Heart left ventricle (tissue), 16 donors: ENCODE measurements at regions not wholly inside any gene's neighbourhood (a gene's known extent, or its start where the extent isn't known, plus 50 kb on each side); places are given as distances from the start of the nearest gene placed in this dataset.
"Not testable (repeated sequence)": the region's sequence is repeated elsewhere in the genome, so short reads cannot be mapped to it uniquely, and the experiment has no call there.

ENCODE experiments used
- ATAC-seq, 4 donors: fragments of 200-7000 bp; cut with Tn5 transposase; one replicate each; pipeline ENCODE4 v1.9.1; 2020 to 2022; ENCODE audit warnings: moderate library complexity in 4 of 4, mild to moderate bottlenecking in 3 of 4, moderate number of reproducible peaks in 1 of 4
- DNase-seq, 5 donors: peaks; one replicate each; pipeline ENCODE4 v3.0.0-alpha.2; 2020
- H3K27ac ChIP-seq, 12 donors: fragments of 200-600 bp; sonication (generic) in 4 of 12; one replicate each; pipeline versions ENCODE4 v1.5.0 to v1.8.0; 2016 to 2022; ENCODE audit warnings: mild to moderate bottlenecking in 2 of 12
- H3K27me3 ChIP-seq, 9 donors: fragments of 200-600 bp; sonication (generic) in 2 of 9; one replicate each; pipeline versions ENCODE4 v1.5.1 to v1.8.0; 2016 to 2022; ENCODE audit warnings: mild to moderate bottlenecking in 3 of 9
- H3K36me3 ChIP-seq, 9 donors: fragments of 200-600 bp; sonication (generic) in 2 of 9; one replicate each; pipeline versions ENCODE4 v1.5.0 to v1.8.0; 2018 to 2022; ENCODE audit warnings: mild to moderate bottlenecking in 2 of 9
- H3K4me1 ChIP-seq, 12 donors: fragments of 200-600 bp; sonication (generic) in 4 of 12; one replicate each; pipeline versions ENCODE4 v1.5.0 to v1.8.0; 2016 to 2022; ENCODE audit warnings: mild to moderate bottlenecking in 3 of 12
- H3K4me3 ChIP-seq, 12 donors: fragments of 200-600 bp; sonication (generic) in 4 of 12; one replicate each; pipeline versions ENCODE4 v1.5.0 to v1.8.0; 2017 to 2022; ENCODE audit warnings: mild to moderate bottlenecking in 9 of 12, moderate library complexity in 4 of 12
- H3K9me3 ChIP-seq, 12 donors: fragments of 200-600 bp; sonication (generic) in 4 of 12; one replicate each; pipeline versions ENCODE4 v1.5.0 to v1.8.0; 2016 to 2022; ENCODE audit warnings: mild to moderate bottlenecking in 1 of 12
- POLR2A ChIP-seq, 2 donors: fragments of 450-650 bp; IDR thresholded peaks; one replicate each; pipeline ENCODE4 v1.6.1; 2017; ENCODE audit warnings: antibody characterized with exemption in 2 of 2, mild to moderate bottlenecking in 2 of 2, moderate library complexity in 2 of 2
- WGBS, 4 donors: extraction: QIAGEN DNeasy Blood & Tissue Kit in 2 of 4; methylation state at CpG; one replicate each; pipeline versions ENCODE4 v1.1.5 to v1.1.7; 2013 to 2018; 5-methylcytosine and 5-hydroxymethylcytosine counted together
- intact Hi-C, 10 donors: fragments of 100-400 bp; cut with DNase I; formaldehyde crosslinking; loops; one replicate each; pipeline versions ENCODE4 v1.11.1 to v1.14.2; 2022
- TF ChIP-seq, protein P1 (sequence below), 12 donors: fragments of 200-600 bp; sonication (generic) in 4 of 12; IDR thresholded peaks; one replicate each; pipeline versions ENCODE4 v1.5.0 to v1.8.0; 2018 to 2022; ENCODE audit warnings: antibody characterized with exemption in 12 of 12, mild to moderate bottlenecking in 5 of 12
- donor health status: ischemic (EF 13 %, LVEDD 7.1; RV severe dilation, severe dysfunction).
- donor health status: healthy with polysubstance abuse.
- donor health status: DM: no; HTN: yes; CAD: no.
- donor health status: DM: no; HTN: no; CAD: no.
- donor health status: ischemic (EF 25% LVEDD 6.9; RV normal size, moderate dysfunction).
- donor health status: ischemic (EF 25% LVEDD 5.7; RV mildly dilated, moderate dysfunction).
- donor health status: healthy.
- donor health status: DM: yes; HTN: yes; CAD: no.
- donor health status: ischemic (EF 35%, LVEDD 5.7; RV mildly dilated, moderate dysfunction).
- donor health status: nonischemic (EF 11% LVEDD 7.7; RV severe dilation, severe dysfunction).
- donor health status: DM: yes; HTN: yes; CAD: no.
- donor health status: PGD.
- donor health status: ischemic (EF 29% LVEDD 5.4; RV normal size, mild dysfunction).
- donor health status: nonischemic (EF 23%, LVEDD 6.1; RV moderate dilation, normal function).

DNA sequence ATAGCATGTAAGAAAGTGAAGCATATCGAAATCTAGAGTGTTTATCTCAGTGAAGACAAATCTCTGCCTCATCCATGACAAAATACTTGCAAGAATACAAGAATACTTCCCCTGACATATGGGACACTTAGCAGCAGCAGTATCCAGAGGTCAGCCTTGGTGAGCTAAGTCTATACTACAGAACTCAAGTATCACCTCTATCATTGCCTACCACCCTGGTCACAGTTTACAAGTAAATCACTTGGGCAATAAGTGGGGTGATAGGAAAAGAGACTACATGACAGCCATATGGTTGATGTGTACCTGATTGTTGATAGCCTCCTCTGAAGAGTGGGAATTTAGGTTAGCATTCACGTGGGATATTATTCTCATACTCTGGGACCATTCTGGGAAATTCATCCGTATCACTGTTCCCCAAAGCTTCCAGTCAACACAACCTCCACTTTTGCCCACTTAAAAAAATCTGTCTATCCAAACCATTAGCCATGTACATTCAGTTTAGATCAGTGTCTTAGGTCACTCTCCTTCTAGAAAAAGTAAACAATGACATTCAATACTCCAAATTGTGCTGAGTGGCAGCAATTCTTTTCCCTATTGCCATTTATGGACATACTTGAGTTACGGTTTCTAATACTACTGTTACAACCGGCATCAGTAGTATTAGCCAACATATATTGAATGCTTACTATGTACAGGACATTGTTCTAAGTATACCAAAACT is 118.2 kb upstream of the PRSS16 start:
- Histone ChIP-seq H3K9me3 (no peaks in the 10 kb centered on the region), H3K27ac (no peak overlapping the region), H3K4me1 (peaks cover 0 to 31% (median 13%) of the 10 kb centered on the region in 12 donors), H3K27me3 (no peaks in the 10 kb centered on the region), H3K36me3 (no peaks in the 10 kb centered on the region), H3K4me3 (no peak overlapping the region)
- intact Hi-C loops: loop anchor here in 1 of 10 donors (10.0 kb wide), 1 partner anchor 766 kb away; a partner anchor contains a TSS
- WGBS, 4 donors: 93 to 94% (median 93%) methylated on average over 5 of the region's 5 CpGs
- no peak for ATAC-seq
- TF ChIP-seq POLR2A (IDR thresholded peaks at IDR 0.05): no peak
- TF ChIP-seq, protein P1, sequence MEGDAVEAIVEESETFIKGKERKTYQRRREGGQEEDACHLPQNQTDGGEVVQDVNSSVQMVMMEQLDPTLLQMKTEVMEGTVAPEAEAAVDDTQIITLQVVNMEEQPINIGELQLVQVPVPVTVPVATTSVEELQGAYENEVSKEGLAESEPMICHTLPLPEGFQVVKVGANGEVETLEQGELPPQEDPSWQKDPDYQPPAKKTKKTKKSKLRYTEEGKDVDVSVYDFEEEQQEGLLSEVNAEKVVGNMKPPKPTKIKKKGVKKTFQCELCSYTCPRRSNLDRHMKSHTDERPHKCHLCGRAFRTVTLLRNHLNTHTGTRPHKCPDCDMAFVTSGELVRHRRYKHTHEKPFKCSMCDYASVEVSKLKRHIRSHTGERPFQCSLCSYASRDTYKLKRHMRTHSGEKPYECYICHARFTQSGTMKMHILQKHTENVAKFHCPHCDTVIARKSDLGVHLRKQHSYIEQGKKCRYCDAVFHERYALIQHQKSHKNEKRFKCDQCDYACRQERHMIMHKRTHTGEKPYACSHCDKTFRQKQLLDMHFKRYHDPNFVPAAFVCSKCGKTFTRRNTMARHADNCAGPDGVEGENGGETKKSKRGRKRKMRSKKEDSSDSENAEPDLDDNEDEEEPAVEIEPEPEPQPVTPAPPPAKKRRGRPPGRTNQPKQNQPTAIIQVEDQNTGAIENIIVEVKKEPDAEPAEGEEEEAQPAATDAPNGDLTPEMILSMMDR (IDR thresholded peaks at IDR 0.05): no peak
- DNase-seq: no peak

DNA sequence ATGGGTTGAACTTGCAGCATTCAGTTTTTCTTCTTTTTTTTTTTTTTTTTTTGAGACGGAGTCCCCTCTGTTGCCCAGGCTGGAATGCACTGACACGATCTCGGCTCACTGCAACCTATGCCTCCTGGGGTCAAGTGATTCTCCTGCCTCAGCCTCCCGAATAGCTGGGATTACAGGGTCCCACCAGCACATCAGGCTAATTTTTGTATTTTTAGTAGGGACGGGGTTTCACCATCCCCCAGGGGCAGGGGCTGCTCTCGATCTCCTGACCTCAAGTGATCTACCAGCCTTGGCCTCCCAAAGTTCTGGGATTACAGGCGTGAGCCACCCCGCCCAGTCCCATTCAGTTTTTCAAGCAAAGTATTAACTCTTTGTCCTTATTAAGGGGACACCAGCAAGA is 117.6 kb upstream of the PRSS16 start:
- no peaks in the 10 kb centered on the region for H3K27me3 ChIP-seq
- 91 to 94% (median 93%) methylated on average over 8 of the region's 8 CpGs for WGBS, 4 donors
- peaks cover 0 to 37% (median 13%) of the 10 kb centered on the region in 12 donors for H3K4me1 ChIP-seq
- TF ChIP-seq, protein P1 (IDR thresholded peaks at IDR 0.05): no peak
- TF ChIP-seq POLR2A (IDR thresholded peaks at IDR 0.05): no peak
- intact Hi-C loops: loop anchor here in 6 of 10 donors (5.0 to 10.0 kb wide), 7 partner anchors 347 to 1105 kb away; partner anchors contain the start of gene ABT1 (in 1 of the 6)
- no peak for ATAC-seq
- no peaks in the 10 kb centered on the region for H3K9me3 ChIP-seq
- no peak for DNase-seq
- no peak overlapping the region for H3K27ac ChIP-seq
- H3K36me3 ChIP-seq: no peaks in the 10 kb centered on the region
- H3K4me3 ChIP-seq: no peak overlapping the region

DNA sequence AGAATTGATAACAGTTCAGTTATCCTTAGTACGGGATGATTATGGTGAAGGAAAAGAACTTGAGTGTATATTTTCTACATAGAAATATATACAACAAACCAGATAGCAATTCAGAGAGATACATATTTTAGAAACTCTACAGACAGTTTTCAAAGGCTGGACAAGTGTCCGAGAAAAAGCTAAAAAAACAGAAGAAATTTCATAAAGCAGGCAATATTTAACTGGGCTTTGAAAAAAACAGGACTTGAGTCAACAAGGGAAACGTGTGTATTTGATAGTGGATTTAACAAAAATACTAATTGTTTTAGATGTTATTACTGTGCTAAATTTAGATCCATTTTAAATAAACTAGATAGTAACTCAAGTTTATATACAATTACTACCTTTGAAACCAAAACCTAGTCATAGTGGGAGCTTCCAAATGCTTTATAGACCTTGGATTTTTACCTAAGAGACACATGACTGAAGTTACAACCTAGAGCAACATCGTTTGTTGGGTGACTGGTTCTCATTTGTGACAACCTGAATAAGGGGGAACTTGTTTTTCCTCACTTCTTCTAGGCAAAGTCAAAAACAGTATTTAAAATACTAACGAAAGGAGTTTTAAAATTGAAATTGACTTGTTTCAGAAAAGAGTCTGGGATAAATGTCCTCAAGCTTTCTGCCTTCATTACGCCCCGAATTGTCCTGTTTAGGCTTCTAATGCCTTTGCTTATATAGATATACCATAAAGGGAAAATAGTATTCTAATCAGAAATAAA is 116.7 kb upstream of the PRSS16 start:
- Histone ChIP-seq H3K4me3 (peak overlapping the region in 11 of 12 donors; percentile 25 to 68 (median 60)), H3K36me3 (no peaks in the 10 kb centered on the region), H3K27ac (peak overlapping the region in 10 of 12 donors; percentile 68 to 91 (median 84)), H3K27me3 (no peaks in the 10 kb centered on the region), H3K9me3 (no peaks in the 10 kb centered on the region), H3K4me1 (peaks cover 0 to 38% (median 13%) of the 10 kb centered on the region in 12 donors)
- no peak for TF ChIP-seq POLR2A (IDR thresholded peaks at IDR 0.05)
- TF ChIP-seq, protein P1 (IDR thresholded peaks at IDR 0.05): no peak
- DNase-seq (no peak), ATAC-seq (no peak)
- 50 to 58% (median 53%) methylated on average over 7 of the region's 7 CpGs for WGBS, 4 donors
- intact Hi-C loops: loop anchor here in 6 of 10 donors (5.0 to 10.0 kb wide), 6 partner anchors 346 to 1106 kb away; partner anchors contain the start of gene ABT1 (in 1 of the 6)

DNA sequence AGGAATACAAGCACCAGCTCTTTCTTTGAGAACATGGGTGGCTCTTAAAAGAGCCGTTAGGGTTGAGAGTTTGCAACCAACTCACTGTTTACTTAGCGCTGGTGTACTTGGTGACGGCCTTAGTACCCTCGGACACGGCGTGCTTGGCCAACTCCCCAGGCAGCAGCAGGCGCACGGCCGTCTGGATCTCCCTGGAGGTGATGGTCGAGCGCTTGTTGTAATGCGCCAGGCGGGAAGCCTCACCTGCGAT is 115.3 kb upstream of the PRSS16 start:
- 0 to 1% (median 0%) methylated on average over 11 to 14 of the region's 14 CpGs for WGBS, 4 donors
- not testable (repeated sequence) for H3K9me3 ChIP-seq, H3K27me3 ChIP-seq, H3K36me3 ChIP-seq
- H3K27ac ChIP-seq: peak overlapping the region; percentile 34 to 91 (median 80)
- intact Hi-C loops: loop anchor here in 7 of 10 donors (1.0 to 10.0 kb wide), 8 partner anchors 14 to 1107 kb away; partner anchors contain the start of gene ABT1 (in 1 of the 7)
- peaks cover 0 to 41% (median 10%) of the 10 kb centered on the region in 12 donors for H3K4me1 ChIP-seq
- peak in 1 of 5 donors; percentile 30 for DNase-seq
- peak overlapping the region; percentile 6 to 68 (median 60) for H3K4me3 ChIP-seq
- ATAC-seq: peak in 2 of 4 donors; percentile 1 to 7
